Glutamatergic neuron (in vitro differentiated cells): ENCODE measurements at regions not wholly inside any gene's neighbourhood (a gene's known extent, or its start where the extent isn't known, plus 50 kb on each side); places are given as distances from the start of the nearest gene placed in this dataset.

ENCODE experiments used
- DNase-seq: peaks from one replicate; pipeline ENCODE4 v3.0.0; 2022
- H3K27ac Mint-ChIP-seq: one replicate; pipeline ENCODE4 v1.8.0; 2020; ENCODE audit warnings: mild to moderate bottlenecking, mixed read lengths, inconsistent platforms; ENCODE audit not compliant: unreplicated experiment
- H3K27me3 Mint-ChIP-seq: one replicate; pipeline ENCODE4 v1.8.0; 2020; ENCODE audit warnings: mild to moderate bottlenecking, moderate library complexity, mixed read lengths, inconsistent platforms; ENCODE audit not compliant: unreplicated experiment
- H3K36me3 Mint-ChIP-seq: one replicate; pipeline ENCODE4 v1.8.0; 2020; ENCODE audit warnings: mild to moderate bottlenecking, mixed read lengths, inconsistent platforms; ENCODE audit not compliant: unreplicated experiment
- H3K4me1 Mint-ChIP-seq: one replicate; pipeline ENCODE4 v1.8.0; 2020; ENCODE audit warnings: mild to moderate bottlenecking, low read depth, mixed read lengths, inconsistent platforms; ENCODE audit not compliant: unreplicated experiment
- H3K4me3 Mint-ChIP-seq: one replicate; pipeline ENCODE4 v1.8.0; 2020; ENCODE audit warnings: mild to moderate bottlenecking, mixed read lengths, inconsistent platforms; ENCODE audit not compliant: unreplicated experiment
- H3K9me3 Mint-ChIP-seq: one replicate; pipeline ENCODE4 v1.8.0; 2020; ENCODE audit warnings: mild to moderate bottlenecking, moderate library complexity, mixed read lengths, inconsistent platforms; ENCODE audit not compliant: unreplicated experiment
- TF ChIP-seq, protein P1 (sequence below): fragments of 200-600 bp; sonication (generic); IDR thresholded peaks from one replicate; pipeline ENCODE4 v1.5.0; 2021; ENCODE audit not compliant: partially characterized antibody, unreplicated experiment

DNA sequence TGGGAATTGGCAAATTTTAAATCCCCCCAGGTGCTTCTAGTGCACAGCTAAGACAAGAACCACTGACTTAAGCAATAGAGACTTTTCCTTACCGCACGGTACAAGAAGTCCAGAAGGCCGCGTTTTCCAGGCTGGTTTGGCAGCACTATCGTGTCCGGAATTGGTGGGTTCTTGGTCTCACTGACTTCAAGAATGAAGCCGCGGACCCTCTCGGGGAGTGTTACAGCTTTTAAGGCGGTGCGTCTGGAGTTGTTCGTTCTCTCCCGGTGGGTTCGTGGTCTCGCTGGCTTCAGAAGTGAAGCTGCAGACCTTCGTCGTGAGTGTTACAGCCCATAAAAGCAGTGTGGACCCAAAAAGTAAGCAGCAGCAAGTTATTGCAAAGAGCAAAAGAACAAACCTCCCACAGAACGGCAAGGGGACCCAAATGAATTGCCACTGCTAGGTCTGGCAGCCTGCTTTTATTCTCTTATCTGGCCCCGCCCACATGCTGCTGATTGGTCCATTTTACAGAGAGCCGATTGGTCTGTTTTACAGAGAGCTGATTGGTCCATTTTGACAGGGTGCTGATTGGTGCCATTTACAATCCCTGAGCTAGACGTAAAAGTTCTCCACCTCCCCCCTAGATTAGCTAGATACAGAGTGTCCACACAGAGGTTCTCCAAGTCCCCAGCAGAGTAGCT is 264.5 kb downstream of the PREX1 start:
- Mint-ChIP-seq H3K27me3 (peaks cover 5% of the 10 kb centered on the region), H3K9me3 (peaks cover 3% of the 10 kb centered on the region), H3K4me3 (no peak overlapping the region), H3K4me1 (peaks cover 20% of the 10 kb centered on the region), H3K36me3 (peaks cover 12% of the 10 kb centered on the region), H3K27ac (no peak overlapping the region)
- TF ChIP-seq, protein P1, sequence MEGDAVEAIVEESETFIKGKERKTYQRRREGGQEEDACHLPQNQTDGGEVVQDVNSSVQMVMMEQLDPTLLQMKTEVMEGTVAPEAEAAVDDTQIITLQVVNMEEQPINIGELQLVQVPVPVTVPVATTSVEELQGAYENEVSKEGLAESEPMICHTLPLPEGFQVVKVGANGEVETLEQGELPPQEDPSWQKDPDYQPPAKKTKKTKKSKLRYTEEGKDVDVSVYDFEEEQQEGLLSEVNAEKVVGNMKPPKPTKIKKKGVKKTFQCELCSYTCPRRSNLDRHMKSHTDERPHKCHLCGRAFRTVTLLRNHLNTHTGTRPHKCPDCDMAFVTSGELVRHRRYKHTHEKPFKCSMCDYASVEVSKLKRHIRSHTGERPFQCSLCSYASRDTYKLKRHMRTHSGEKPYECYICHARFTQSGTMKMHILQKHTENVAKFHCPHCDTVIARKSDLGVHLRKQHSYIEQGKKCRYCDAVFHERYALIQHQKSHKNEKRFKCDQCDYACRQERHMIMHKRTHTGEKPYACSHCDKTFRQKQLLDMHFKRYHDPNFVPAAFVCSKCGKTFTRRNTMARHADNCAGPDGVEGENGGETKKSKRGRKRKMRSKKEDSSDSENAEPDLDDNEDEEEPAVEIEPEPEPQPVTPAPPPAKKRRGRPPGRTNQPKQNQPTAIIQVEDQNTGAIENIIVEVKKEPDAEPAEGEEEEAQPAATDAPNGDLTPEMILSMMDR = no peak
- DNase-seq = no peak

DNA sequence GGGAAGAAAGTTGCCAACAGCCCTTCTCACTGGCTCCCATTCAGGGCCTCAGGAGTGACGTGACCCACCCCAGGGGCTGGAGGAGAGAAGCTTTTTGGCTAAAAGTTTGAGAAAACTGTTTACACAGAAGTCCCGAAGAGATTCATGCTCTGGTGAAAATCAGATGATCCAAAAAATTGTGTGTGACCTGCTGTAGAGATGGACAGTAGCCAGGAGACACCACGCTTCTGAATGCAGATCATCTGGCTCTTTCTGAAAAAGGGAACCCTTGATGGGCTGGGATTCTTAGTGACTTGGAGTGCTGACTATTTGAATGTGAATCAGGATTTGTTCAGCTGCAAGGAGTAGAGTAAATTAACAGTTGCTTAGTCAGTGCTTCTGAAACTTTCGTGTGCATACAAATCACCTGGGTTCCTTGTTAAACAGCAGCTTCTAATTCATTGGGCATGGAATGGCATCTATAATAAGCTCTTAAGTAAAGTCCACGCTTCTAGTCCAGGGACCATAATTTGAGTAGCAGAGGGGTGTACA is 265.1 kb downstream of the PREX1 start:
- peaks cover 5% of the 10 kb centered on the region for H3K27me3 Mint-ChIP-seq
- TF ChIP-seq, protein P1 = no peak
- H3K4me3 Mint-ChIP-seq = no peak overlapping the region
- peaks cover 3% of the 10 kb centered on the region for H3K9me3 Mint-ChIP-seq
- H3K36me3 Mint-ChIP-seq = peaks cover 12% of the 10 kb centered on the region
- H3K27ac Mint-ChIP-seq = no peak overlapping the region
- DNase-seq = no peak
- peaks cover 20% of the 10 kb centered on the region for H3K4me1 Mint-ChIP-seq

DNA sequence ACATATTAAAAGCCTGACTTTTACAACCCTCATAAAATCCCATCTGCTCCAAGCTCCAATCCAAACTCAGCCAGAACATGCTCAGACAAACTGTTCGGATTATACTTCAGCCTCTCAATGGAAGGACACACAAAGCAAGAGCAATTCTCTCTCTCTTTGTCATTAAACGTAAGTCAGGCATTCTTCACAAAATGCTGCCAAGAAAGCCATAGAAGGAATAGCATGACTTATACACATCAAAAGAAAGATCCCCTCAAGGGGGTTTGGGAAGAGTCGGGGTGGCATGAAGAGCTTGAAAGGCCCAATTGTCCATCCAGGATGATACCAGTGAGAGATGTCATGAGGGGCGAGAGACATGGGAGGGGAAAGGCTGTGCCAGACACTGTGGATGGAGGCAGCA is 268.9 kb downstream of the PREX1 start:
- H3K36me3 Mint-ChIP-seq = peaks cover 5% of the 10 kb centered on the region
- H3K4me3 Mint-ChIP-seq = no peak overlapping the region
- DNase-seq = no peak
- TF ChIP-seq, protein P1 = no peak
- H3K27me3 Mint-ChIP-seq = peaks cover 5% of the 10 kb centered on the region
- H3K4me1 Mint-ChIP-seq = peaks cover 29% of the 10 kb centered on the region
- H3K9me3 Mint-ChIP-seq = no peaks in the 10 kb centered on the region
- no peak overlapping the region for H3K27ac Mint-ChIP-seq

DNA sequence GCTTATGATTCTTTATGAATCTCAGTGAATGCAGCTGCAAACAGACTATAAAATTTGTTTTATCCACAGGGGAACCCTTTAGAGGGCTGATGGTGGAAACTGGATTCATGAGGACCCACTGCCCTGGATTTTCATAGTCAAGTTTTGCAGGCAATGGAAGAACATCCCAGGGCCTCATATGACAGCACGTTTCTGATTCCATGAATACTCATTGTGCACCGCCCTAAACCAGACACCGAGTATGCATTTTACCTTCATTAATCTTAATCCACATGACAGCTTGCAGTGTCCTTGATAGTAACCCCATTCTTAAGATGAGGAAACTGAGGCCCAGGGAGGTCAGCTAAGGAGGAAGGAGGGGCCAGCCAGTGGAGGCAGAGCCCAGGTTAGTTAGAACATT is 270.4 kb downstream of the PREX1 start:
- Mint-ChIP-seq H3K27ac (peak overlapping the region; percentile 76), H3K9me3 (no peaks in the 10 kb centered on the region), H3K36me3 (no peaks in the 10 kb centered on the region), H3K4me1 (peaks cover 29% of the 10 kb centered on the region), H3K4me3 (no peak overlapping the region), H3K27me3 (peaks cover 5% of the 10 kb centered on the region)
- TF ChIP-seq, protein P1 = no peak
- no peak for DNase-seq

DNA sequence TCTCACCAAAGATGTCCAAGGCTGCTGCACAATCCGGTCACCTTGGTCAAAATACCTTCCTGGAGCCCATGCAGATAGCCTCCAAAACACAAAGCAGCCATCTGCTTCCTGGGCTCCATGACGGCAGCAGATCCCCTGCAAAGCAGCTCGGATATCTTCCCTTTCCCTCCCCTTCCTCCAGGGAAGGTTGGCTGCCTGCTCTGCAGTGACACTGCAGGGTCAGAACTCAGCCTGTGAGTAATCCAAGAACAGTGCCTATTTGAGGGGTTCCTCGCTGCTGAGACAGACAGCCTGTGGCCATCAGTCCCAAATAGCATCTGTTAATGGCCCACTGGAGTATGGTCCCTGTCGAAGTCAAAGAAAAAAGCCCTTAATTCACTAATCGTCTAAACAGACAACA is 270.8 kb downstream of the PREX1 start:
- Mint-ChIP-seq H3K9me3 (no peaks in the 10 kb centered on the region), H3K27me3 (peaks cover 3% of the 10 kb centered on the region), H3K4me3 (no peak overlapping the region), H3K36me3 (no peaks in the 10 kb centered on the region), H3K4me1 (peaks cover 29% of the 10 kb centered on the region), H3K27ac (peak overlapping the region; percentile 76)
- TF ChIP-seq, protein P1 = no peak
- peak; percentile 36 for DNase-seq
